GM19043 (cell line): ENCODE measurements at regions not wholly inside any gene's neighbourhood (a gene's known extent, or its start where the extent isn't known, plus 50 kb on each side); places are given as distances from the start of the nearest gene placed in this dataset.

Experiments used
- ATAC-seq: cut with Tn5 transposase; IDR thresholded peaks from one replicate; pipeline ENCODE4 v1.9.1; 2021; ENCODE audit warnings: low read depth; ENCODE audit not compliant: unreplicated experiment

GRCh38 chr5:158644301-158644700 lies 455.4 kb downstream of the EBF1 start:
- no peak for ATAC-seq

- no peak for ATAC-seq
Measured at GRCh38 chr5:158643840-158644239, 455.9 kb downstream of the EBF1 start.

GRCh38 chr5:158642879-158643278 lies 456.8 kb downstream of the EBF1 start:
- no peak for ATAC-seq

GRCh38 chr5:158641016-158641415 lies 458.7 kb downstream of the EBF1 start:
- ATAC-seq = no peak

- ATAC-seq = no peak
Measured at GRCh38 chr5:158640593-158640980, 459.1 kb downstream of the EBF1 start.

- no peak for ATAC-seq
Measured at GRCh38 chr5:158639881-158640592, 459.7 kb downstream of the EBF1 start.

- no peak for ATAC-seq
Measured at GRCh38 chr5:158638396-158638795, 461.3 kb downstream of the EBF1 start.

- no peak for ATAC-seq
Measured at GRCh38 chr5:158637039-158637438, 462.7 kb downstream of the EBF1 start.

GRCh38 chr5:158635565-158635964 lies 464.2 kb downstream of the EBF1 start:
- ATAC-seq = no peak

- no peak for ATAC-seq
Measured at GRCh38 chr5:158634714-158635113, 465.0 kb downstream of the EBF1 start.

- no peak for ATAC-seq
Measured at GRCh38 chr5:158629591-158630312, 470.0 kb downstream of the EBF1 start.

GRCh38 chr5:158626718-158627117 lies 473.0 kb downstream of the EBF1 start:
- ATAC-seq = no peak

- ATAC-seq = no peak
Measured at GRCh38 chr5:158623971-158624370, 475.7 kb downstream of the EBF1 start.

- ATAC-seq = no peak
Measured at GRCh38 chr5:158621391-158621790, 478.3 kb downstream of the EBF1 start.

GRCh38 chr5:158619083-158619788 lies 480.5 kb downstream of the EBF1 start:
- ATAC-seq = no peak

- ATAC-seq = no peak
Measured at GRCh38 chr5:158618256-158618655, 481.5 kb downstream of the EBF1 start.

GRCh38 chr5:158616707-158617106 lies 483.0 kb downstream of the EBF1 start:
- no peak for ATAC-seq

GRCh38 chr5:158614951-158615350 lies 484.8 kb downstream of the EBF1 start:
- no peak for ATAC-seq

GRCh38 chr5:158611581-158611980 lies 488.1 kb downstream of the EBF1 start:
- no peak for ATAC-seq

GRCh38 chr5:158610051-158610415 lies 489.7 kb downstream of the EBF1 start:
- ATAC-seq = no peak

GRCh38 chr5:158609333-158610050 lies 490.2 kb downstream of the EBF1 start:
- no peak for ATAC-seq
